ENCODE measurements at regions not wholly inside any gene's neighbourhood (a gene's known extent, or its start where the extent isn't known, plus 50 kb on each side); places are given as distances from the start of the nearest gene placed in this dataset.

GRCh38 chr20:24894488-24894887, 54.6 kb upstream of the CST7 start:
- H3K9me3 ChIP-seq (ENCODE audit: control insufficient read depth, insufficient read depth, low read length): no peaks in the 10 kb centered on the region; the same call in 1 of the 2 replicates
- H3F3A ChIP-seq (ENCODE audit: control insufficient read depth, insufficient read depth): no peaks in the 10 kb centered on the region
- no peak overlapping the region for H3K27ac ChIP-seq (ENCODE audit: low read depth, low read length)
- no peaks in the 10 kb centered on the region for H3K9me2 ChIP-seq (replicated peaks; ENCODE audit: control insufficient read depth, low read length)
- no peak overlapping the region for H3K4me3 ChIP-seq (ENCODE audit: low read length)
- H3K79me2 ChIP-seq (ENCODE audit: control insufficient read depth, low read length): no peaks in the 10 kb centered on the region
- no peaks in the 10 kb centered on the region for H3K27me3 ChIP-seq (ENCODE audit: control insufficient read depth, low read length)
- no peaks in the 10 kb centered on the region for H3K36me3 ChIP-seq (ENCODE audit: control insufficient read depth, low read length)
- H4K20me1 ChIP-seq (ENCODE audit: control insufficient read depth, insufficient read depth, low read depth, low read length): no peaks in the 10 kb centered on the region
- no peak overlapping the region for H3K4me2 ChIP-seq (ENCODE audit: low read length)
- H3K4me1 ChIP-seq (ENCODE audit: control insufficient read depth, low read length): no peaks in the 10 kb centered on the region
- TF ChIP-seq EZH2phosphoT487 (IDR thresholded peaks at IDR 0.05; ENCODE audit: borderline replicate concordance, low read length): no peak
- no peak for TF ChIP-seq CTCF (IDR thresholded peaks at IDR 0.05; ENCODE audit: low read depth, low read length, poor library complexity, severe bottlenecking)

- Histone ChIP-seq H3K27ac (ENCODE audit: low read depth, low read length) (no peak overlapping the region), H3K4me1 (ENCODE audit: control insufficient read depth, low read length) (no peaks in the 10 kb centered on the region), H3K9me2 (replicated peaks; ENCODE audit: control insufficient read depth, low read length) (no peaks in the 10 kb centered on the region), H3K27me3 (ENCODE audit: control insufficient read depth, low read length) (no peaks in the 10 kb centered on the region), H3K36me3 (ENCODE audit: control insufficient read depth, low read length) (no peaks in the 10 kb centered on the region), H3K79me2 (ENCODE audit: control insufficient read depth, low read length) (no peaks in the 10 kb centered on the region), H3F3A (ENCODE audit: control insufficient read depth, insufficient read depth) (no peaks in the 10 kb centered on the region), H4K20me1 (ENCODE audit: control insufficient read depth, insufficient read depth, low read depth, low read length) (no peaks in the 10 kb centered on the region), H3K4me2 (ENCODE audit: low read length) (no peak overlapping the region), H3K9me3 (ENCODE audit: control insufficient read depth, insufficient read depth, low read length) (no peaks in the 10 kb centered on the region; the same call in 1 of the 2 replicates), H3K4me3 (ENCODE audit: low read length) (no peak overlapping the region)
- TF ChIP-seq CTCF (IDR thresholded peaks at IDR 0.05; ENCODE audit: low read depth, low read length, poor library complexity, severe bottlenecking): no peak
- no peak for TF ChIP-seq EZH2phosphoT487 (IDR thresholded peaks at IDR 0.05; ENCODE audit: borderline replicate concordance, low read length)
Measured at GRCh38 chr20:24894967-24895366, 54.1 kb upstream of the CST7 start.

GRCh38 chr20:24895431-24895830, 53.6 kb upstream of the CST7 start:
- TF ChIP-seq CTCF (IDR thresholded peaks at IDR 0.05; ENCODE audit: low read depth, low read length, poor library complexity, severe bottlenecking) (no peak), EZH2phosphoT487 (IDR thresholded peaks at IDR 0.05; ENCODE audit: borderline replicate concordance, low read length) (no peak)
- no peaks in the 10 kb centered on the region for H3K9me2 ChIP-seq (replicated peaks; ENCODE audit: control insufficient read depth, low read length)
- H3K27ac ChIP-seq (ENCODE audit: low read depth, low read length): no peak overlapping the region
- no peaks in the 10 kb centered on the region for H3F3A ChIP-seq (ENCODE audit: control insufficient read depth, insufficient read depth)
- H3K79me2 ChIP-seq (ENCODE audit: control insufficient read depth, low read length): no peaks in the 10 kb centered on the region
- no peak overlapping the region for H3K4me2 ChIP-seq (ENCODE audit: low read length)
- H3K27me3 ChIP-seq (ENCODE audit: control insufficient read depth, low read length): no peaks in the 10 kb centered on the region
- H3K4me3 ChIP-seq (ENCODE audit: low read length): no peak overlapping the region
- no peaks in the 10 kb centered on the region for H4K20me1 ChIP-seq (ENCODE audit: control insufficient read depth, insufficient read depth, low read depth, low read length)
- no peaks in the 10 kb centered on the region for H3K36me3 ChIP-seq (ENCODE audit: control insufficient read depth, low read length)
- H3K9me3 ChIP-seq (ENCODE audit: control insufficient read depth, insufficient read depth, low read length): no peaks in the 10 kb centered on the region; the same call in 1 of the 2 replicates
- no peaks in the 10 kb centered on the region for H3K4me1 ChIP-seq (ENCODE audit: control insufficient read depth, low read length)

Measured in DOHH2 (cell line).